H1 (cell line): ENCODE measurements at regions not wholly inside any gene's neighbourhood (a gene's known extent, or its start where the extent isn't known, plus 50 kb on each side); places are given as distances from the start of the nearest gene placed in this dataset.

ENCODE experiments used
- CTCF ChIA-PET: fragments of 300-600 bp; sonication (Branson Sonifier 250); formaldehyde crosslinking; loops from one replicate; lab custom pipeline; 2021; ENCODE audit not compliant: partially characterized antibody; lab: Charles Lee
- POLR2A ChIA-PET: fragments of 300-600 bp; sonication (Branson Sonifier 250); formaldehyde crosslinking; loops from one replicate; lab custom pipeline; 2021; ENCODE audit warnings: inconsistent platforms; ENCODE audit not compliant: partially characterized antibody; lab: Charles Lee
- DNase-seq, 2 experiments: peaks; one replicate each; pipeline versions ENCODE4 v3.0.0 to v3.0.0-alpha.2; 2010 to 2022; ENCODE audit warnings: low spot score in 2 of 2, low read depth in 1 of 2, mixed read lengths in 1 of 2
- FAIRE-seq: peaks from 2 replicates; lab custom pipeline; 2011; peaks lifted over from hg19 to GRCh38; lab: Jason Lieb, UNC
- H2AFZ ChIP-seq: 2 replicates; pipeline ENCODE4 v1.8.1; 2012; ENCODE audit warnings: low read length, inconsistent platforms
- H2AK5ac ChIP-seq: 2 replicates; pipeline ENCODE4 v1.6.1; 2013; ENCODE audit warnings: low read depth, low read length
- H2BK120ac ChIP-seq: replicated peaks from 2 replicates; pipeline ENCODE3; 2013; ENCODE audit warnings: low read depth, low read length, inconsistent platforms
- H2BK12ac ChIP-seq: 2 replicates; pipeline ENCODE4 v1.6.1; 2013; ENCODE audit warnings: low read depth, low read length
- H2BK15ac ChIP-seq: 2 replicates; pipeline ENCODE4 v1.6.1; 2013; ENCODE audit warnings: low read length
- H2BK20ac ChIP-seq: 2 replicates; pipeline ENCODE4 v1.6.1; 2013; ENCODE audit warnings: low read length
- H2BK5ac ChIP-seq: 2 replicates; pipeline ENCODE4 v1.6.1; 2013; ENCODE audit warnings: low read depth, low read length
- H3K14ac ChIP-seq: 2 replicates; pipeline ENCODE4 v1.6.1; 2013; ENCODE audit warnings: inconsistent platforms; ENCODE audit not compliant: insufficient read length
- H3K18ac ChIP-seq: 2 replicates; pipeline ENCODE4 v1.6.1; 2013; ENCODE audit warnings: low read length; ENCODE audit errors: extremely low read depth
- H3K23ac ChIP-seq: 2 replicates; pipeline ENCODE4 v1.6.1; 2013; ENCODE audit warnings: inconsistent platforms; ENCODE audit not compliant: insufficient read length
- H3K23me2 ChIP-seq: 2 replicates; pipeline ENCODE4 v1.6.1; 2013; ENCODE audit warnings: low read depth, low read length
- H3K27ac ChIP-seq: 2 replicates; pipeline ENCODE4 v1.6.1; 2011; ENCODE audit warnings: low read depth, low read length, inconsistent platforms
- H3K27me3 ChIP-seq, 4 experiments: replicated peaks in 1 of 4; 1 replicate in 1 of 4; 2 replicates in 3 of 4; pipeline versions ENCODE4 v1.6.1 to v1.8.1; 2011 to 2013; ENCODE audit warnings: low read length in 3 of 4, mild to moderate bottlenecking in 3 of 4, inconsistent platforms in 2 of 4, mixed read lengths in 2 of 4, moderate library complexity in 1 of 4; ENCODE audit not compliant: control insufficient read depth in 3 of 4, insufficient read depth in 3 of 4; ENCODE audit errors: extremely low read depth in 1 of 4
- H3K36me3 ChIP-seq, 4 experiments: 2 replicates each; pipeline versions ENCODE4 v1.6.1 to v1.8.1; 2011 to 2013; ENCODE audit warnings: mild to moderate bottlenecking in 4 of 4, low read length in 3 of 4, moderate library complexity in 2 of 4, control low read depth in 1 of 4, inconsistent platforms in 1 of 4; ENCODE audit not compliant: insufficient read depth in 4 of 4, control insufficient read depth in 2 of 4
- H3K4ac ChIP-seq: replicated peaks from 2 replicates; pipeline ENCODE3; 2013; ENCODE audit warnings: low read length, low read depth, mixed read lengths, inconsistent platforms; ENCODE audit not compliant: insufficient read length
- H3K4me1 ChIP-seq, 4 experiments: replicated peaks in 1 of 4; 1 replicate in 1 of 4; 2 replicates in 3 of 4; pipeline versions ENCODE4 v1.6.1 to v1.8.1; 2011 to 2013; ENCODE audit warnings: low read length in 3 of 4, inconsistent platforms in 2 of 4, mixed read lengths in 1 of 4; ENCODE audit not compliant: insufficient read depth in 4 of 4, control insufficient read depth in 3 of 4
- H3K4me2 ChIP-seq, 2 experiments: 2 replicates each; pipeline versions ENCODE4 v1.6.1 to v1.8.1; 2011 to 2013; ENCODE audit warnings: low read depth in 2 of 2, low read length in 2 of 2, control low read depth in 1 of 2, inconsistent platforms in 1 of 2, mild to moderate bottlenecking in 1 of 2; ENCODE audit not compliant: insufficient read depth in 1 of 2
- H3K4me3 ChIP-seq, 4 experiments: fragments of 200-600, 300-600 bp in 1 of 4; sonication (generic), shearing (Covaris generic), sonication (Bioruptor Twin) in 1 of 4; 2 replicates each; pipeline versions ENCODE4 v1.5.1 to v1.8.1; 2011 to 2016; ENCODE audit warnings: low read length in 4 of 4, low read depth in 3 of 4, control low read depth in 2 of 4, inconsistent platforms in 2 of 4, mild to moderate bottlenecking in 2 of 4, mixed read lengths in 1 of 4, moderate library complexity in 1 of 4; ENCODE audit not compliant: insufficient read depth in 2 of 4; ENCODE audit errors: extremely low read depth in 1 of 4
- H3K56ac ChIP-seq: replicated peaks from 2 replicates; pipeline ENCODE3; 2013; ENCODE audit warnings: low read depth, mild to moderate bottlenecking, mixed read lengths, low read length, inconsistent platforms; ENCODE audit not compliant: insufficient read length
- H3K79me1 ChIP-seq: 2 replicates; pipeline ENCODE4 v1.6.1; 2013; ENCODE audit warnings: low read depth, low read length, control low read depth
- H3K79me2 ChIP-seq, 2 experiments: 2 replicates each; pipeline versions ENCODE4 v1.6.1 to v1.8.1; 2012 to 2013; ENCODE audit warnings: low read length in 2 of 2, mild to moderate bottlenecking in 2 of 2, inconsistent platforms in 1 of 2; ENCODE audit not compliant: insufficient read depth in 2 of 2, control insufficient read depth in 1 of 2
- H3K9ac ChIP-seq, 4 experiments: replicated peaks in 1 of 4; 1 replicate in 1 of 4; 2 replicates in 3 of 4; pipeline versions ENCODE4 v1.6.1 to v1.8.1; 2011 to 2013; ENCODE audit warnings: low read depth in 3 of 4, low read length in 3 of 4, control low read depth in 2 of 4, mild to moderate bottlenecking in 2 of 4, moderate library complexity in 2 of 4, inconsistent platforms in 1 of 4; ENCODE audit errors: extremely low read depth in 1 of 4
- H3K9me3 ChIP-seq, 2 experiments: 2 replicates each; pipeline versions ENCODE4 v1.6.1 to v1.8.1; 2012 to 2013; ENCODE audit warnings: mild to moderate bottlenecking in 2 of 2, moderate library complexity in 2 of 2, control low read depth in 1 of 2, inconsistent platforms in 1 of 2, low read depth in 1 of 2, low read length in 1 of 2, mixed read lengths in 1 of 2; ENCODE audit not compliant: insufficient read depth in 2 of 2
- H4K20me1 ChIP-seq, 2 experiments: replicated peaks in 1 of 2; 2 replicates each; pipeline versions ENCODE3 to v1.8.1; 2011 to 2013; ENCODE audit warnings: inconsistent platforms in 2 of 2, low read length in 2 of 2, mild to moderate bottlenecking in 1 of 2; ENCODE audit not compliant: insufficient read depth in 2 of 2, control insufficient read depth in 1 of 2
- H4K5ac ChIP-seq: 2 replicates; pipeline ENCODE4 v1.6.1; 2013; ENCODE audit warnings: low read length, low read depth, mixed read lengths, inconsistent platforms; ENCODE audit not compliant: insufficient read length
- H4K8ac ChIP-seq: 2 replicates; pipeline ENCODE4 v1.8.0; 2013; ENCODE audit warnings: mild to moderate bottlenecking, moderate library complexity, low read length, inconsistent platforms; ENCODE audit not compliant: insufficient read depth; ENCODE audit errors: extremely low read depth
- H4K91ac ChIP-seq: replicated peaks from 2 replicates; pipeline ENCODE3; 2013; ENCODE audit warnings: low read length, mixed read lengths, inconsistent platforms; ENCODE audit not compliant: insufficient read length
- CHD1 ChIP-seq: IDR thresholded peaks from 2 replicates; pipeline ENCODE4 v1.6.1; 2012; ENCODE audit warnings: low read depth, low read length, improper control_type of control experiment
- NRF1 ChIP-seq: IDR thresholded peaks from 2 replicates; pipeline ENCODE4 v1.6.1; 2011; ENCODE audit warnings: mild to moderate bottlenecking, low read depth, low read length, improper control_type of control experiment
- RXRA ChIP-seq: IDR thresholded peaks from 2 replicates; pipeline ENCODE4 v1.6.1; 2011; ENCODE audit warnings: low read depth, mild to moderate bottlenecking, low read length, moderate library complexity; ENCODE audit not compliant: insufficient read depth
- SIN3A ChIP-seq, 2 experiments: IDR thresholded peaks in 1 of 2; conservative IDR thresholded peaks in 1 of 2; 2 replicates each; pipeline ENCODE4 v1.6.1; 2011 to 2012; ENCODE audit warnings: low read length in 2 of 2, improper control_type of control experiment in 1 of 2, low read depth in 1 of 2, mild to moderate bottlenecking in 1 of 2
- SP1 ChIP-seq: IDR thresholded peaks from 2 replicates; pipeline ENCODE4 v1.6.1; 2011; ENCODE audit warnings: low read depth, low read length
- YY1 ChIP-seq: IDR thresholded peaks from 2 replicates; pipeline ENCODE4 v1.6.1; 2011; ENCODE audit warnings: low read depth, mild to moderate bottlenecking, low read length
- WGBS, 2 experiments: shearing (Covaris generic) in 1 of 2; methylation state at CpG; one replicate each; pipeline versions ENCODE4 v1.1.6 to v1.1.7; 2013 to 2015; ENCODE audit warnings: low lambda C conversion rate in 2 of 2, mixed read lengths in 2 of 2, inconsistent platforms in 1 of 2, low coverage in 1 of 2, missing lambda C conversion rate in 1 of 2; ENCODE audit not compliant: insufficient replicate concordance in 2 of 2, insufficient coverage in 1 of 2, insufficient read length in 1 of 2; ENCODE audit errors: extremely low coverage in 1 of 2, missing lambda C conversion rate in 1 of 2; 5-methylcytosine and 5-hydroxymethylcytosine counted together
- TF ChIP-seq, protein P1 (sequence below), 3 experiments: IDR thresholded peaks; 1 replicate in 2 of 3; 2 replicates in 1 of 3; pipeline versions ENCODE4 v1.5.1 to v1.6.1; 2011; ENCODE audit warnings: low read length in 3 of 3, mild to moderate bottlenecking in 3 of 3, inconsistent platforms in 2 of 3, low read depth in 1 of 3, moderate library complexity in 1 of 3; ENCODE audit not compliant: insufficient read depth in 1 of 3; ENCODE audit errors: control extremely low read depth in 1 of 3

DNA sequence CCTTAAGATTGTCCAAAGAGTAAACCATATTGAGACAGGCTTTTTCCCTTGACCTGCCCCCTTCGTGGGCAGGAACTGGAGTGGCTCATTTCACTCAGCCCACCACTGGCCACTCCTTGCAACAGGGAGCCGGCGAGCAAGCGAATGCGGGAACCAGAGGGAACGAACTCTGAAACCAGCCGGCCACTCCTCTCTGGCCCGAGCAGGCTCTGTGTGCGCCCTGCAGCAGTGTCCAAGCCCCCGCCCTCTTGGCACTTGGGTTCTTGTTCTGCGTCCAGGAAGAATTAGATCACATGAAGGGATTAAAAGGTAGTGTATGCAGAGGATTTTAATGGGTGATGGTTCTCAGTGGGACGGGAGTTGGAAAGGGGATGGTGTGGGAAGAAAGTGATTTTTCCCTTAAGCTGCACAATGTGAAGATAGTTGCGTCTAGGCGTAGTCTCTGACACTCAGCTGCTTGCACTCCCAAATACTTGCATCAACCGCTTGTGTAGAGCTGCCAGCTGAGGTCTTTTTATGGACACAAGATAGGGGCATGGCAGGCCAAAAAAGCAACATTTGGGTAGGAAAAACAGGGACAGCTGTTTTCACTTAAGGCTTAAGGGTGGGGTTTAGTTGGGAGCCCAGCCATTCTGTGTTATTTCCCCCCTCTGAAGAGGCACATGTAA lies 1209.7 kb upstream of the PCDH20 start:
- no peaks in the 10 kb centered on the region for H3K79me1 ChIP-seq
- H3K4me3 ChIP-seq = no peak overlapping the region
- no peak for TF ChIP-seq YY1
- TF ChIP-seq CHD1 = no peak
- no peak for TF ChIP-seq SIN3A (conservative IDR thresholded peaks at IDR 0.05 in 1 of 2, IDR thresholded peaks at IDR 0.05 in 1 of 2; ENCODE audit: low read depth in 1 of 2, low read length in 2 of 2)
- TF ChIP-seq SP1 = no peak
- TF ChIP-seq RXRA = no peak
- no peak for TF ChIP-seq NRF1
- TF ChIP-seq, protein P1, sequence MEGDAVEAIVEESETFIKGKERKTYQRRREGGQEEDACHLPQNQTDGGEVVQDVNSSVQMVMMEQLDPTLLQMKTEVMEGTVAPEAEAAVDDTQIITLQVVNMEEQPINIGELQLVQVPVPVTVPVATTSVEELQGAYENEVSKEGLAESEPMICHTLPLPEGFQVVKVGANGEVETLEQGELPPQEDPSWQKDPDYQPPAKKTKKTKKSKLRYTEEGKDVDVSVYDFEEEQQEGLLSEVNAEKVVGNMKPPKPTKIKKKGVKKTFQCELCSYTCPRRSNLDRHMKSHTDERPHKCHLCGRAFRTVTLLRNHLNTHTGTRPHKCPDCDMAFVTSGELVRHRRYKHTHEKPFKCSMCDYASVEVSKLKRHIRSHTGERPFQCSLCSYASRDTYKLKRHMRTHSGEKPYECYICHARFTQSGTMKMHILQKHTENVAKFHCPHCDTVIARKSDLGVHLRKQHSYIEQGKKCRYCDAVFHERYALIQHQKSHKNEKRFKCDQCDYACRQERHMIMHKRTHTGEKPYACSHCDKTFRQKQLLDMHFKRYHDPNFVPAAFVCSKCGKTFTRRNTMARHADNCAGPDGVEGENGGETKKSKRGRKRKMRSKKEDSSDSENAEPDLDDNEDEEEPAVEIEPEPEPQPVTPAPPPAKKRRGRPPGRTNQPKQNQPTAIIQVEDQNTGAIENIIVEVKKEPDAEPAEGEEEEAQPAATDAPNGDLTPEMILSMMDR (IDR thresholded peaks at IDR 0.05; ENCODE audit: control extremely low read depth in 1 of 3, insufficient read depth in 1 of 3, low read depth in 1 of 3, low read length in 3 of 3) = no peak
- ChIA-PET CTCF (interaction anchor here (0.6 to 2.1 kb wide), 6 partner anchors 11 to 730 kb away, joined by 3 to 9 read pairs (median 4); no protein-coding TSS in a partner anchor), POLR2A (no interaction called here)
- no peak overlapping the region for H3K14ac ChIP-seq
- no peak overlapping the region for H3K27ac ChIP-seq
- H3K4me2 ChIP-seq = no peak overlapping the region
- no peak overlapping the region for H2BK20ac ChIP-seq
- no peak overlapping the region for H2BK15ac ChIP-seq
- H3K23me2 ChIP-seq = no peaks in the 10 kb centered on the region
- no peaks in the 10 kb centered on the region for H3K36me3 ChIP-seq
- no peaks in the 10 kb centered on the region for H3K4me1 ChIP-seq
- H3K18ac ChIP-seq = no peak overlapping the region
- no peak overlapping the region for H3K56ac ChIP-seq
- no peak overlapping the region for H3K4ac ChIP-seq
- H4K91ac ChIP-seq = no peak overlapping the region
- no peak overlapping the region for H2BK120ac ChIP-seq
- H4K5ac ChIP-seq = no peak overlapping the region
- H2AFZ ChIP-seq = no peak overlapping the region
- no peaks in the 10 kb centered on the region for H3K9me3 ChIP-seq
- H3K79me2 ChIP-seq = no peaks in the 10 kb centered on the region
- no peak for DNase-seq
- H2BK5ac ChIP-seq = no peak overlapping the region
- WGBS, 2 experiments = 80 to 95% methylated on average over 1 to 15 of the region's 15 CpGs
- FAIRE-seq = no peak
- no peak overlapping the region for H4K8ac ChIP-seq
- no peak overlapping the region for H2BK12ac ChIP-seq
- H3K23ac ChIP-seq = no peak overlapping the region
- H3K9ac ChIP-seq = no peak overlapping the region
- H3K27me3 ChIP-seq = no peaks in the 10 kb centered on the region
- H4K20me1 ChIP-seq = no peaks in the 10 kb centered on the region
- H2AK5ac ChIP-seq = 0 out of 2 replicates have a peak overlapping the region, but pooled peaks have one; percentile 53
